GM21529 (cell line): ENCODE measurements at regions not wholly inside any gene's neighbourhood (a gene's known extent, or its start where the extent isn't known, plus 50 kb on each side); places are given as distances from the start of the nearest gene placed in this dataset.
"Not testable (repeated sequence)": the region's sequence is repeated elsewhere in the genome, so short reads cannot be mapped to it uniquely, and the experiment has no call there.

ENCODE experiments used
- ATAC-seq: cut with Tn5 transposase; IDR thresholded peaks from one replicate; pipeline ENCODE4 v1.9.1; 2021; ENCODE audit not compliant: unreplicated experiment

- ATAC-seq: no peak
Observed at GRCh38 chr9:81370096-81370495, 319.3 kb downstream of the TLE1 start.

GRCh38 chr9:81369121-81369520 lies 320.2 kb downstream of the TLE1 start:
- ATAC-seq: no peak

GRCh38 chr9:81363916-81364480 lies 325.3 kb downstream of the TLE1 start:
- ATAC-seq: no peak

GRCh38 chr9:81361296-81361695 lies 328.1 kb downstream of the TLE1 start:
- no peak for ATAC-seq

- ATAC-seq: no peak
Observed at GRCh38 chr9:81351166-81351565, 338.2 kb downstream of the TLE1 start.

GRCh38 chr9:81344366-81344765 lies 345.0 kb downstream of the TLE1 start:
- ATAC-seq: no peak

GRCh38 chr9:81335879-81336421 lies 353.4 kb downstream of the TLE1 start:
- no peak for ATAC-seq

GRCh38 chr9:81321551-81321950 lies 367.8 kb downstream of the TLE1 start:
- ATAC-seq: no peak

- ATAC-seq: no peak
Observed at GRCh38 chr9:81320909-81321482, 368.4 kb downstream of the TLE1 start.

- no peak for ATAC-seq
Observed at GRCh38 chr9:81318571-81318970, 370.8 kb downstream of the TLE1 start.

GRCh38 chr9:81317939-81318338 lies 371.4 kb downstream of the TLE1 start:
- ATAC-seq: no peak

GRCh38 chr9:81317223-81317622 lies 372.1 kb downstream of the TLE1 start:
- no peak for ATAC-seq

- no peak for ATAC-seq
Observed at GRCh38 chr9:81314490-81314889, 374.9 kb downstream of the TLE1 start.

GRCh38 chr9:81313877-81314276 lies 375.5 kb downstream of the TLE1 start:
- no peak for ATAC-seq

GRCh38 chr9:81312346-81312745 lies 377.0 kb downstream of the TLE1 start:
- ATAC-seq: no peak

- no peak for ATAC-seq
Observed at GRCh38 chr9:81308404-81308803, 380.9 kb downstream of the TLE1 start.

- ATAC-seq: not testable (repeated sequence)
Observed at GRCh38 chr9:81307791-81308190, 381.6 kb downstream of the TLE1 start.

GRCh38 chr9:81305561-81306182 lies 383.7 kb downstream of the TLE1 start:
- no peak for ATAC-seq

GRCh38 chr9:81303658-81304057 lies 385.7 kb downstream of the TLE1 start:
- ATAC-seq: no peak

- ATAC-seq: no peak
Observed at GRCh38 chr9:81293651-81294050, 395.7 kb downstream of the TLE1 start.

- ATAC-seq: no peak
Observed at GRCh38 chr9:81292056-81292805, 397.1 kb downstream of the TLE1 start.

GRCh38 chr9:81289622-81290021 lies 399.7 kb downstream of the TLE1 start:
- no peak for ATAC-seq
